AG10803 (cell line): ENCODE measurements at regions not wholly inside any gene's neighbourhood (a gene's known extent, or its start where the extent isn't known, plus 50 kb on each side); places are given as distances from the start of the nearest gene placed in this dataset.

Experiments used
- DNase-seq: peaks from one replicate; pipeline ENCODE4 v3.0.0; 2010; ENCODE audit warnings: low read depth
- H3K4me3 ChIP-seq: 2 replicates; pipeline ENCODE4 v1.5.1; 2011; ENCODE audit warnings: mild to moderate bottlenecking, low read length, control low read depth
- CTCF ChIP-seq: conservative IDR thresholded peaks from 2 replicates; pipeline ENCODE4 v1.5.1; 2011; ENCODE audit warnings: mild to moderate bottlenecking, low read length, control low read depth, inconsistent platforms

- no peak overlapping the region for H3K4me3 ChIP-seq
- DNase-seq: no peak
- TF ChIP-seq CTCF: no peak
These were observed 396.2 kb downstream of the ZSWIM6 start for GRCh38 chr5:61728287-61728686.

- no peak for TF ChIP-seq CTCF
- H3K4me3 ChIP-seq: no peak overlapping the region
- DNase-seq: no peak
These were observed 398.8 kb downstream of the ZSWIM6 start for GRCh38 chr5:61730866-61731265.

- no peak for TF ChIP-seq CTCF
- DNase-seq: no peak
- no peak overlapping the region for H3K4me3 ChIP-seq
These were observed 399.3 kb downstream of the ZSWIM6 start for GRCh38 chr5:61731267-61731945.

- TF ChIP-seq CTCF: no peak
- no peak for DNase-seq
- no peak overlapping the region for H3K4me3 ChIP-seq
These were observed 399.9 kb downstream of the ZSWIM6 start for GRCh38 chr5:61731946-61732314.

- no peak for DNase-seq
- TF ChIP-seq CTCF: no peak
These were observed 400.3 kb downstream of the ZSWIM6 start for GRCh38 chr5:61732369-61732768.

GRCh38 chr5:61732796-61733195, 400.7 kb downstream of the ZSWIM6 start:
- no peak for TF ChIP-seq CTCF
- DNase-seq: no peak
- no peak overlapping the region for H3K4me3 ChIP-seq

More at GRCh38 chr5:61732369-61732768, 400.3 kb downstream of the ZSWIM6 start:
- no peak overlapping the region for H3K4me3 ChIP-seq

GRCh38 chr5:61734001-61734400, 401.9 kb downstream of the ZSWIM6 start:
- TF ChIP-seq CTCF: no peak
- H3K4me3 ChIP-seq: no peak overlapping the region
- DNase-seq: no peak
